H1 (cell line): ENCODE measurements at regions not wholly inside any gene's neighbourhood (a gene's known extent, or its start where the extent isn't known, plus 50 kb on each side); places are given as distances from the start of the nearest gene placed in this dataset.

Experiments used
- ASH2L ChIP-seq: fragments of 200-600, 300-600 bp; sonication (generic); IDR thresholded peaks from one replicate; pipeline ENCODE4 v1.7.1; 2017; ENCODE audit warnings: low read length
- BACH1 ChIP-seq: IDR thresholded peaks from 2 replicates; pipeline ENCODE4 v1.6.1; 2012; ENCODE audit warnings: low read length, improper control_type of control experiment
- BRCA1 ChIP-seq: IDR thresholded peaks from 2 replicates; pipeline ENCODE4 v1.6.1; 2012; ENCODE audit warnings: low read depth, low read length, improper control_type of control experiment
- CHD7 ChIP-seq: fragments of 300-600 bp; sonication (generic); IDR thresholded peaks from 2 replicates; pipeline ENCODE4 v1.7.1; 2012; ENCODE audit warnings: low read length, moderate library complexity, mild to moderate bottlenecking, inconsistent platforms; ENCODE audit not compliant: insufficient replicate concordance
- RNF2 ChIP-seq: fragments of 200-900, 300-1000 bp; sonication (generic); IDR thresholded peaks from 2 replicates; pipeline ENCODE4 v1.7.1; 2016; ENCODE audit warnings: borderline replicate concordance, low read depth, mild to moderate bottlenecking, antibody characterized with exemption, low read length; ENCODE audit not compliant: poor library complexity, severe bottlenecking; ENCODE audit errors: missing control alignments
- SIX5 ChIP-seq: IDR thresholded peaks from 2 replicates; pipeline ENCODE4 v1.6.1; 2011; ENCODE audit warnings: mild to moderate bottlenecking, low read depth, low read length
- USF2 ChIP-seq: IDR thresholded peaks from 2 replicates; pipeline ENCODE4 v1.6.1; 2011; ENCODE audit warnings: low read length, improper control_type of control experiment

- TF ChIP-seq USF2 = no peak
- TF ChIP-seq BRCA1 = no peak
- TF ChIP-seq SIX5 = no peak
- TF ChIP-seq ASH2L = no peak
- TF ChIP-seq BACH1 = no peak
- no peak for TF ChIP-seq CHD7
- TF ChIP-seq RNF2 = no peak
These were observed 256.4 kb downstream of the C1orf94 start (continued) for GRCh38 chr1:34433099-34433498.
